Suprapubic skin (tissue), 4 donors: ENCODE measurements at regions not wholly inside any gene's neighbourhood (a gene's known extent, or its start where the extent isn't known, plus 50 kb on each side); places are given as distances from the start of the nearest gene placed in this dataset.

Experiments
- CTCF ChIP-seq, 2 donors: fragments of 200-600 bp in 1 of 2; fragments of 450-650 bp in 1 of 2; sonication (generic) in 1 of 2; IDR thresholded peaks; one replicate each; pipeline ENCODE4 v1.5.1; 2016 to 2019; ENCODE audit warnings: antibody characterized with exemption in 2 of 2, mild to moderate bottlenecking in 1 of 2, moderate library complexity in 1 of 2
- POLR2A ChIP-seq, 2 donors: fragments of 450-650 bp; IDR thresholded peaks; one replicate each; pipeline ENCODE4 v1.6.1; 2017; ENCODE audit warnings: antibody characterized with exemption in 2 of 2, mild to moderate bottlenecking in 2 of 2, moderate library complexity in 2 of 2
- POLR2AphosphoS5 ChIP-seq, 3 donors: sonication (generic); formaldehyde crosslinking; IDR thresholded peaks; one replicate each; pipeline ENCODE4 v1.6.1; 2017; ENCODE audit warnings: antibody characterized with exemption in 3 of 3

- TF ChIP-seq CTCF (IDR thresholded peaks at IDR 0.05) (no peak), POLR2AphosphoS5 (IDR thresholded peaks at IDR 0.05) (no peak), POLR2A (IDR thresholded peaks at IDR 0.05) (no peak)
These were observed 994.0 kb upstream of the SEMA6D start for GRCh38 chr15:46723308-46723707.
